ENCODE measurements at regions not wholly inside any gene's neighbourhood (a gene's known extent, or its start where the extent isn't known, plus 50 kb on each side); places are given as distances from the start of the nearest gene placed in this dataset.
A peak's percentile ranks its signal among the peaks of the same experiment; 100 is the strongest.

GRCh38 chr2:7809640-7810039, 872.2 kb upstream of the ID2 start:
- H3K79me2 ChIP-seq (ENCODE audit: insufficient read depth) = no peaks in the 10 kb centered on the region
- TF ChIP-seq EZH2phosphoT487 (IDR thresholded peaks at IDR 0.05; ENCODE audit: insufficient read depth, low read depth) (no peak), EZH2 (IDR thresholded peaks at IDR 0.05; ENCODE audit: insufficient read depth, poor library complexity, severe bottlenecking) (no peak)
- no peak overlapping the region for H2AFZ ChIP-seq
- no peaks in the 10 kb centered on the region for H4K20me1 ChIP-seq (ENCODE audit: insufficient read depth)
- H3F3A ChIP-seq (ENCODE audit: insufficient read depth) = peaks cover 24% of the 10 kb centered on the region
- no peaks in the 10 kb centered on the region for H3K9me2 ChIP-seq (ENCODE audit: insufficient read depth)
- H3K4me3 ChIP-seq = no peak overlapping the region
- H3K27me3 ChIP-seq (replicated peaks; ENCODE audit: insufficient read depth) = no peaks in the 10 kb centered on the region
- H3K4me1 ChIP-seq (ENCODE audit: insufficient read depth) = peaks cover 36% of the 10 kb centered on the region
- WGBS, 2 experiments (ENCODE audit: low coverage in 1 of 2, low lambda C conversion rate in 2 of 2, missing lambda C conversion rate in 2 of 2) = 85 to 89% methylated on average over 3 of the region's 3 CpGs
- H3K4me2 ChIP-seq (ENCODE audit: unreplicated experiment) = no peak overlapping the region
- H3K9ac ChIP-seq = no peak overlapping the region
- H3K27ac ChIP-seq = no peak overlapping the region
- H3K36me3 ChIP-seq (ENCODE audit: low read depth) = no peaks in the 10 kb centered on the region
- DNase-seq = no peak
- in situ Hi-C loops (cut with MboI) = no loop called here
- no peaks in the 10 kb centered on the region for H3K9me3 ChIP-seq (ENCODE audit: low read depth)

- Histone ChIP-seq H3K27ac (no peak overlapping the region), H3F3A (ENCODE audit: insufficient read depth) (peaks cover 24% of the 10 kb centered on the region), H3K9me2 (ENCODE audit: insufficient read depth) (no peaks in the 10 kb centered on the region), H3K9ac (no peak overlapping the region), H3K79me2 (ENCODE audit: insufficient read depth) (no peaks in the 10 kb centered on the region), H3K4me3 (no peak overlapping the region), H4K20me1 (ENCODE audit: insufficient read depth) (no peaks in the 10 kb centered on the region), H3K4me2 (ENCODE audit: unreplicated experiment) (no peak overlapping the region), H3K9me3 (ENCODE audit: low read depth) (no peaks in the 10 kb centered on the region), H3K36me3 (ENCODE audit: low read depth) (no peaks in the 10 kb centered on the region), H2AFZ (peak overlapping the region; percentile 3; the same call in 1 of the 2 replicates), H3K4me1 (ENCODE audit: insufficient read depth) (peaks cover 36% of the 10 kb centered on the region), H3K27me3 (replicated peaks; ENCODE audit: insufficient read depth) (no peaks in the 10 kb centered on the region)
- in situ Hi-C loops (cut with MboI) = no loop called here
- 90 to 92% methylated on average over 3 of the region's 3 CpGs for WGBS, 2 experiments (ENCODE audit: low coverage in 1 of 2, low lambda C conversion rate in 2 of 2, missing lambda C conversion rate in 2 of 2)
- DNase-seq = no peak
- TF ChIP-seq EZH2 (IDR thresholded peaks at IDR 0.05; ENCODE audit: insufficient read depth, poor library complexity, severe bottlenecking) (no peak), EZH2phosphoT487 (IDR thresholded peaks at IDR 0.05; ENCODE audit: insufficient read depth, low read depth) (no peak)
These were observed 870.8 kb upstream of the ID2 start for GRCh38 chr2:7811073-7811472.

- Histone ChIP-seq H3K4me2 (ENCODE audit: unreplicated experiment) (peak overlapping the region; percentile 64), H3F3A (ENCODE audit: insufficient read depth) (peaks cover 24% of the 10 kb centered on the region), H3K79me2 (ENCODE audit: insufficient read depth) (no peaks in the 10 kb centered on the region), H3K4me1 (ENCODE audit: insufficient read depth) (peaks cover 36% of the 10 kb centered on the region), H3K27me3 (replicated peaks; ENCODE audit: insufficient read depth) (no peaks in the 10 kb centered on the region), H2AFZ (no peak overlapping the region), H3K27ac (peak overlapping the region; percentile 90), H4K20me1 (ENCODE audit: insufficient read depth) (no peaks in the 10 kb centered on the region), H3K9me3 (ENCODE audit: low read depth) (no peaks in the 10 kb centered on the region), H3K4me3 (no peak overlapping the region), H3K36me3 (ENCODE audit: low read depth) (no peaks in the 10 kb centered on the region), H3K9me2 (ENCODE audit: insufficient read depth) (no peaks in the 10 kb centered on the region), H3K9ac (peak overlapping the region; percentile 47; the same call in 1 of the 2 replicates)
- in situ Hi-C loops (cut with MboI) = no loop called here
- 0 to 6% methylated on average over 2 of the region's 2 CpGs for WGBS, 2 experiments (ENCODE audit: low coverage in 1 of 2, low lambda C conversion rate in 2 of 2, missing lambda C conversion rate in 2 of 2)
- TF ChIP-seq EZH2phosphoT487 (IDR thresholded peaks at IDR 0.05; ENCODE audit: insufficient read depth, low read depth) (no peak), EZH2 (IDR thresholded peaks at IDR 0.05; ENCODE audit: insufficient read depth, poor library complexity, severe bottlenecking) (no peak)
- peak; percentile 85 for DNase-seq
These were observed 869.4 kb upstream of the ID2 start for GRCh38 chr2:7812231-7812995.

- Histone ChIP-seq H3K4me1 (ENCODE audit: insufficient read depth) (peaks cover 36% of the 10 kb centered on the region), H3K4me3 (no peak overlapping the region), H3K4me2 (ENCODE audit: unreplicated experiment) (no peak overlapping the region), H3K9me2 (ENCODE audit: insufficient read depth) (no peaks in the 10 kb centered on the region), H3K27me3 (replicated peaks; ENCODE audit: insufficient read depth) (no peaks in the 10 kb centered on the region), H2AFZ (no peak overlapping the region), H3K9me3 (ENCODE audit: low read depth) (no peaks in the 10 kb centered on the region), H3K27ac (peak overlapping the region; percentile 39), H3K9ac (no peak overlapping the region), H3K79me2 (ENCODE audit: insufficient read depth) (no peaks in the 10 kb centered on the region), H3K36me3 (ENCODE audit: low read depth) (no peaks in the 10 kb centered on the region), H4K20me1 (ENCODE audit: insufficient read depth) (no peaks in the 10 kb centered on the region), H3F3A (ENCODE audit: insufficient read depth) (peaks cover 24% of the 10 kb centered on the region)
- TF ChIP-seq EZH2 (IDR thresholded peaks at IDR 0.05; ENCODE audit: insufficient read depth, poor library complexity, severe bottlenecking) = no peak
- TF ChIP-seq EZH2phosphoT487 (IDR thresholded peaks at IDR 0.05; ENCODE audit: insufficient read depth, low read depth) = no peak
- WGBS, 2 experiments (ENCODE audit: low coverage in 1 of 2, low lambda C conversion rate in 2 of 2, missing lambda C conversion rate in 2 of 2) = 69 to 76% methylated on average over 9 of the region's 9 CpGs
- in situ Hi-C loops (cut with MboI) = no loop called here
- DNase-seq = peak; percentile 54
These were observed 868.1 kb upstream of the ID2 start for GRCh38 chr2:7813541-7814292.

Measured in GM23248 (cell line).